Endothelial cell of umbilical vein (primary cell): ENCODE measurements at regions not wholly inside any gene's neighbourhood (a gene's known extent, or its start where the extent isn't known, plus 50 kb on each side); places are given as distances from the start of the nearest gene placed in this dataset.

ENCODE experiments used
- BruUV-seq: library from RNA; stranded (reverse); fragments of 400-500 nt; replicated peaks from 2 replicates; lab custom pipeline; 2021; lab: Mats Ljungman, UMichigan
- CTCF ChIA-PET: fragments of 300-600, 350-600 bp; sonication (Branson Sonifier 250); formaldehyde crosslinking; loops from one replicate; lab custom pipeline; 2021; ENCODE audit warnings: antibody characterized with exemption, inconsistent platforms; lab: Charles Lee
- POLR2A ChIA-PET: fragments of 300-600, 350-600 bp; sonication (Branson Sonifier 250); formaldehyde crosslinking; loops from one replicate; lab custom pipeline; 2021; ENCODE audit warnings: antibody characterized with exemption, inconsistent platforms; lab: Charles Lee
- DNase-seq: peaks from one replicate; pipeline ENCODE4 v3.0.0-alpha.2; 2011; ENCODE audit warnings: low read depth, low spot score
- FAIRE-seq: peaks from 2 replicates; lab custom pipeline; 2011; peaks lifted over from hg19 to GRCh38; lab: Jason Lieb, UNC
- H2AFZ ChIP-seq: 2 replicates; pipeline ENCODE4 v1.6.0; 2012; ENCODE audit warnings: low read depth, low read length, control low read depth, inconsistent platforms
- H3K27ac ChIP-seq: 2 replicates; pipeline ENCODE4 v1.5.1; 2011; ENCODE audit warnings: low read depth, mild to moderate bottlenecking, control low read depth, low read length, moderate library complexity; ENCODE audit not compliant: insufficient read depth
- H3K27me3 ChIP-seq, 2 experiments: 2 replicates each; pipeline versions ENCODE4 v1.6.0 to v1.6.1; 2011; ENCODE audit warnings: low read length in 2 of 2, mixed read lengths in 1 of 2; ENCODE audit not compliant: control insufficient read depth in 2 of 2, insufficient read depth in 2 of 2
- H3K36me3 ChIP-seq, 2 experiments: 2 replicates in 1 of 2; 3 replicates in 1 of 2; pipeline ENCODE4 v1.5.1; 2011; ENCODE audit warnings: low read length in 2 of 2, mild to moderate bottlenecking in 1 of 2, moderate library complexity in 1 of 2; ENCODE audit not compliant: control insufficient read depth in 2 of 2, insufficient read depth in 2 of 2; ENCODE audit errors: extremely low read depth in 1 of 2
- H3K4me1 ChIP-seq: 3 replicates; pipeline ENCODE4 v1.5.1; 2011; ENCODE audit warnings: mild to moderate bottlenecking, low read length; ENCODE audit not compliant: control insufficient read depth, insufficient read depth; ENCODE audit errors: extremely low read depth
- H3K4me2 ChIP-seq: 2 replicates; pipeline ENCODE4 v1.6.1; 2011; ENCODE audit warnings: low read length, control low read depth, mixed read lengths; ENCODE audit not compliant: insufficient read depth
- H3K4me3 ChIP-seq, 3 experiments: fragments of 200-600 bp in 1 of 3; sonication (generic), shearing (Covaris generic) in 1 of 3; replicated peaks in 1 of 3; 2 replicates each; pipeline ENCODE4 v1.5.1; 2011 to 2016; ENCODE audit warnings: control low read depth in 3 of 3, low read length in 3 of 3, mild to moderate bottlenecking in 2 of 3, inconsistent platforms in 1 of 3, low read depth in 1 of 3, moderate library complexity in 1 of 3; ENCODE audit not compliant: insufficient read depth in 1 of 3
- H3K79me2 ChIP-seq: 2 replicates; pipeline ENCODE4 v1.6.0; 2012; ENCODE audit warnings: low read length, inconsistent platforms; ENCODE audit not compliant: control insufficient read depth, insufficient read depth
- H3K9ac ChIP-seq: replicated peaks from 2 replicates; pipeline ENCODE3; 2011; ENCODE audit warnings: low read length, control low read depth; ENCODE audit not compliant: insufficient read depth; ENCODE audit errors: extremely low read depth
- H3K9me1 ChIP-seq: replicated peaks from 3 replicates; pipeline ENCODE4 v1.6.0; 2011; ENCODE audit warnings: mild to moderate bottlenecking, low read length; ENCODE audit not compliant: control insufficient read depth, insufficient read depth; ENCODE audit errors: extremely low read depth
- H3K9me3 ChIP-seq: replicated peaks from 2 replicates; pipeline ENCODE4 v1.5.1; 2012; ENCODE audit warnings: low read length, inconsistent platforms; ENCODE audit not compliant: control insufficient read depth, insufficient read depth
- H4K20me1 ChIP-seq: replicated peaks from 2 replicates; pipeline ENCODE3; 2011; ENCODE audit warnings: mild to moderate bottlenecking, low read length; ENCODE audit not compliant: control insufficient read depth, insufficient read depth; ENCODE audit errors: extremely low read depth
- CTCF ChIP-seq, 2 donors: IDR thresholded peaks; 1 replicate in 1 of 2; 2 replicates in 1 of 2; pipeline ENCODE4 v1.5.1; 2011; ENCODE audit warnings: low read length in 2 of 2, mild to moderate bottlenecking in 2 of 2, moderate library complexity in 2 of 2, control low read depth in 1 of 2, inconsistent platforms in 1 of 2, low read depth in 1 of 2; ENCODE audit not compliant: insufficient read depth in 1 of 2; ENCODE audit errors: extremely low read depth in 1 of 2
- EZH2 ChIP-seq: IDR thresholded peaks from 2 replicates; pipeline ENCODE4 v1.6.1; 2012; ENCODE audit warnings: borderline replicate concordance, low read depth, mild to moderate bottlenecking, moderate library complexity, low read length, inconsistent platforms; ENCODE audit not compliant: severe bottlenecking
- FOS ChIP-seq: IDR thresholded peaks from 2 replicates; pipeline ENCODE4 v1.6.1; 2011; ENCODE audit warnings: mild to moderate bottlenecking, low read length, moderate library complexity, borderline replicate concordance; ENCODE audit not compliant: insufficient read depth
- GATA2 ChIP-seq: IDR thresholded peaks from 2 replicates; pipeline ENCODE4 v1.7.0; 2011; ENCODE audit warnings: low read depth, mild to moderate bottlenecking, moderate library complexity, mixed read lengths, low read length; ENCODE audit not compliant: insufficient read length, insufficient read depth
- JUN ChIP-seq: IDR thresholded peaks from 2 replicates; pipeline ENCODE4 v1.6.1; 2011; ENCODE audit warnings: borderline replicate concordance, low read depth; ENCODE audit not compliant: insufficient read length, insufficient read depth
- MAX ChIP-seq: IDR thresholded peaks from 2 replicates; pipeline ENCODE4 v1.6.1; 2011; ENCODE audit not compliant: insufficient read depth, insufficient read length
- MYC ChIP-seq: IDR thresholded peaks from one replicate; pipeline ENCODE4 v1.6.1; 2011; ENCODE audit warnings: mild to moderate bottlenecking, low read depth, low read length
- POLR2A ChIP-seq: IDR thresholded peaks from 2 replicates; pipeline ENCODE4 v1.6.1; 2012; ENCODE audit warnings: low read depth, mild to moderate bottlenecking, control low read depth, low read length
- POLR2AphosphoS5 ChIP-seq: IDR thresholded peaks from 2 replicates; pipeline ENCODE4 v1.6.1; 2012; ENCODE audit warnings: low read depth, mild to moderate bottlenecking, control low read depth, low read length, moderate library complexity; ENCODE audit not compliant: insufficient read depth
- dilution Hi-C: fragments of 300-500 bp; cut with MboI; formaldehyde crosslinking; loops from one replicate; pipeline ENCODE4 v1.15.0; 2019; ENCODE audit warnings: low sequenced_read_pairs; ENCODE audit not compliant: extremely low pct_ligation_motif_present
- intact Hi-C: fragments of 100-400 bp; cut with micrococcal nuclease; formaldehyde crosslinking; loops from one replicate; pipeline ENCODE4 v1.10.0; 2022

GRCh38 chr2:173419506-173419905 is 64.8 kb downstream of the CDCA7 start:
- no peaks in the 10 kb centered on the region for H4K20me1 ChIP-seq
- H3K36me3 ChIP-seq: no peaks in the 10 kb centered on the region
- FAIRE-seq (no peak), DNase-seq (no peak)
- H3K27ac ChIP-seq: no peak overlapping the region
- H3K9me1 ChIP-seq: no peaks in the 10 kb centered on the region
- BruUV-seq: no TSS peak
- no peaks in the 10 kb centered on the region for H3K4me1 ChIP-seq
- CTCF ChIA-PET: interaction anchor here (0.8 to 2.1 kb wide), 4 partner anchors 17 to 29 kb away, joined by 3 to 10 read pairs (median 4); no protein-coding TSS in a partner anchor
- H3K79me2 ChIP-seq: no peaks in the 10 kb centered on the region
- POLR2A ChIA-PET: no interaction called here
- no peak overlapping the region for H2AFZ ChIP-seq
- H3K9me3 ChIP-seq: no peaks in the 10 kb centered on the region
- no peak for TF ChIP-seq GATA2
- no peak for TF ChIP-seq FOS
- TF ChIP-seq JUN: no peak
- TF ChIP-seq POLR2AphosphoS5: no peak
- no peak for TF ChIP-seq CTCF (IDR thresholded peaks at IDR 0.05; ENCODE audit: extremely low read depth in 1 of 2, insufficient read depth in 1 of 2, low read depth in 1 of 2, low read length in 2 of 2)
- TF ChIP-seq POLR2A: no peak
- no peak for TF ChIP-seq MAX
- TF ChIP-seq MYC: no peak
- TF ChIP-seq EZH2: no peak
- dilution Hi-C loops: no loop called here
- H3K27me3 ChIP-seq: no peaks in the 10 kb centered on the region
- no peak overlapping the region for H3K4me2 ChIP-seq
- H3K4me3 ChIP-seq: no peak overlapping the region
- intact Hi-C loops: no loop called here
- H3K9ac ChIP-seq: no peak overlapping the region
